A673 (cell line): ENCODE measurements at regions not wholly inside any gene's neighbourhood (a gene's known extent, or its start where the extent isn't known, plus 50 kb on each side); places are given as distances from the start of the nearest gene placed in this dataset.

ENCODE experiments used
- BruUV-seq: library from RNA; stranded (reverse); fragments of 400-500 nt; replicated peaks from 2 replicates; lab custom pipeline; 2021; lab: Mats Ljungman, UMichigan
- CTCF ChIA-PET: fragments of 300-600 bp; sonication (Branson Sonifier 250); formaldehyde crosslinking; loops from one replicate; lab custom pipeline; 2022; ENCODE audit warnings: antibody characterized with exemption; lab: Charles Lee
- POLR2A ChIA-PET: fragments of 300-600 bp; sonication (Branson Sonifier 250); formaldehyde crosslinking; loops from one replicate; lab custom pipeline; 2022; ENCODE audit warnings: antibody characterized with exemption; ENCODE audit not compliant: low non-redundant PET; lab: Charles Lee
- DNase-seq: peaks from one replicate; pipeline ENCODE4 v3.0.0-alpha.2; 2015; ENCODE audit warnings: low spot score
- H3K27ac ChIP-seq: fragments of 200-600 bp; sonication (generic); 2 replicates; pipeline ENCODE4 v1.5.1; 2016; ENCODE audit warnings: mixed run types, low read depth, mild to moderate bottlenecking, mixed read lengths, antibody characterized with exemption, low read length; ENCODE audit not compliant: poor library complexity, severe bottlenecking
- H3K27me3 ChIP-seq: fragments of 200-600 bp; sonication (generic); replicated peaks from 2 replicates; pipeline ENCODE4 v1.6.1; 2017; ENCODE audit warnings: mixed run types, low read depth, mild to moderate bottlenecking, mixed read lengths, antibody characterized with exemption, low read length; ENCODE audit not compliant: insufficient read depth, poor library complexity
- H3K36me3 ChIP-seq: fragments of 200-600 bp; sonication (generic); 2 replicates; pipeline ENCODE4 v1.6.1; 2016; ENCODE audit warnings: mixed run types, mild to moderate bottlenecking, mixed read lengths, antibody characterized with exemption, low read length; ENCODE audit not compliant: insufficient read depth, poor library complexity, severe bottlenecking
- H3K4me1 ChIP-seq: fragments of 200-600 bp; sonication (generic); 2 replicates; pipeline ENCODE4 v1.6.1; 2017; ENCODE audit warnings: mixed run types, mild to moderate bottlenecking, mixed read lengths, antibody characterized with exemption, low read length; ENCODE audit not compliant: insufficient read depth, poor library complexity, severe bottlenecking
- H3K4me3 ChIP-seq: fragments of 200-600 bp; sonication (generic); 2 replicates; pipeline ENCODE4 v1.5.1; 2016; ENCODE audit warnings: low read depth, mixed run types, mild to moderate bottlenecking, mixed read lengths, low read length; ENCODE audit not compliant: poor library complexity, severe bottlenecking
- H3K9me3 ChIP-seq: fragments of 200-600 bp; sonication (generic); 2 replicates; pipeline ENCODE4 v1.6.1; 2016; ENCODE audit warnings: mixed run types, low read depth, mild to moderate bottlenecking, mixed read lengths, antibody characterized with exemption, low read length; ENCODE audit not compliant: poor library complexity, severe bottlenecking
- EZH2 ChIP-seq: fragments of 200-600 bp; sonication (generic); IDR thresholded peaks from 2 replicates; pipeline ENCODE4 v1.6.1; 2017; ENCODE audit warnings: borderline replicate concordance, low read depth, mild to moderate bottlenecking, mixed read lengths, antibody characterized with exemption, low read length; ENCODE audit not compliant: poor library complexity, severe bottlenecking
- intact Hi-C: fragments of 100-400 bp; cut with micrococcal nuclease; formaldehyde crosslinking; loops from one replicate; pipeline ENCODE4 v1.10.0; 2022; ENCODE audit not compliant: unreplicated experiment
- TF ChIP-seq, protein P1 (sequence below): fragments of 300-800, 200-600 bp; sonication (generic); conservative IDR thresholded peaks from 2 replicates; pipeline ENCODE4 v1.5.1; 2017; ENCODE audit warnings: low read depth, mild to moderate bottlenecking, antibody characterized with exemption, low read length, moderate library complexity, mixed read lengths

DNA sequence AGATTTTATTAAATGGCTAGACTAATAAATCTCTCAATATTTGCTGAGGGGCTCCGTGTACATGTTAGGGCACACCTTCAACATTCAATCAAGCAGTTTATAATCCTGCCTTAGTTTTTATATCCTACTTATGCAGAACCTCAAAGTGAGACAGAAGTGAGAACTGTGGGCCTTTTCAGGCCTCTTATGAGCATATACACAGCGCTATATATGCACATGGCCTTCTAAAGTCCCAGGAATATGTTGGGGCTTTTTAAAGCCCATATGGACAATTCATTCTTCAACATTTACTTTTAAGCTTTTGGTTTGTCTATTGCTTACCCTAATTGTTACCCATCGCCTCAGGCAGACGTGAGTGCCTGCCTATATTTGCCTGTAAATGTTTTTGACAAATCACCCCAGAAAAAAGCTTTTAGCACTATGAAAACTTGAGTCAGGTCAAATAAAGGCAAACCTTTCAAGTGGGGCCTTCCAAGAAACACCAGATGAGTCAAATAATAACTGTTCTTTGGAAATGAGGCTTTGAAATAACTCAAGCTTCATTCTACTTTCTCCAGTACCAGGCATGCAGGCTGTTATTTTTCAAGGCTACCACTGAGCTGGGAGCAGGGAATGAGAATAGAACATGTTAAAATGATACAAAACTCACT, 58.2 kb downstream of the ESM1 start:
- no peaks in the 10 kb centered on the region for H3K4me1 ChIP-seq
- BruUV-seq: no TSS peak
- no peaks in the 10 kb centered on the region for H3K36me3 ChIP-seq
- ChIA-PET CTCF (no interaction called here), POLR2A (no interaction called here)
- peaks cover 15% of the 10 kb centered on the region for H3K27me3 ChIP-seq
- no peak for DNase-seq
- no peaks in the 10 kb centered on the region for H3K9me3 ChIP-seq
- no peak overlapping the region for H3K27ac ChIP-seq
- TF ChIP-seq, protein P1, sequence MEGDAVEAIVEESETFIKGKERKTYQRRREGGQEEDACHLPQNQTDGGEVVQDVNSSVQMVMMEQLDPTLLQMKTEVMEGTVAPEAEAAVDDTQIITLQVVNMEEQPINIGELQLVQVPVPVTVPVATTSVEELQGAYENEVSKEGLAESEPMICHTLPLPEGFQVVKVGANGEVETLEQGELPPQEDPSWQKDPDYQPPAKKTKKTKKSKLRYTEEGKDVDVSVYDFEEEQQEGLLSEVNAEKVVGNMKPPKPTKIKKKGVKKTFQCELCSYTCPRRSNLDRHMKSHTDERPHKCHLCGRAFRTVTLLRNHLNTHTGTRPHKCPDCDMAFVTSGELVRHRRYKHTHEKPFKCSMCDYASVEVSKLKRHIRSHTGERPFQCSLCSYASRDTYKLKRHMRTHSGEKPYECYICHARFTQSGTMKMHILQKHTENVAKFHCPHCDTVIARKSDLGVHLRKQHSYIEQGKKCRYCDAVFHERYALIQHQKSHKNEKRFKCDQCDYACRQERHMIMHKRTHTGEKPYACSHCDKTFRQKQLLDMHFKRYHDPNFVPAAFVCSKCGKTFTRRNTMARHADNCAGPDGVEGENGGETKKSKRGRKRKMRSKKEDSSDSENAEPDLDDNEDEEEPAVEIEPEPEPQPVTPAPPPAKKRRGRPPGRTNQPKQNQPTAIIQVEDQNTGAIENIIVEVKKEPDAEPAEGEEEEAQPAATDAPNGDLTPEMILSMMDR: no peak
- TF ChIP-seq EZH2: no peak
- intact Hi-C loops: no loop called here
- no peak overlapping the region for H3K4me3 ChIP-seq

DNA sequence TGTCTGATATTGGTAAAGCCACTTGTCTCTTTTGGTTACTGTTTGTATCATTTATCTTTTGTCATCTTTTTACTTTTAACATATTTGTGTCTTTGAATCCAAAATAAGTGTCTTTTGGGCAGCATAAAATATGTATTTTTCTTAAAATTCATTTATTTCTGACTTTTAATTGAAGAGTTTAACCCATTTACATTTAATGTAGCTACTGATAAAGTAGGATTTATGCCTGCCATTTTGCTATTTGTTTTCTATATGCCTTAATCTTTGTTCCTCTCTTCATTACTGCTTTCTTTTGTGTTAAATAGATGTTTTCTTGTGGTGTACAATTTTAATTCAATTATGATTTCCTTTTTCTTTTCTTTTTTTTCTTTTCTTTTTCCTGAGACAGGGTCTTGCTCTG, 60.9 kb downstream of the ESM1 start:
- intact Hi-C loops: no loop called here
- Histone ChIP-seq H3K27ac (no peak overlapping the region), H3K4me3 (no peak overlapping the region), H3K27me3 (peaks cover 5% of the 10 kb centered on the region), H3K4me1 (no peaks in the 10 kb centered on the region), H3K9me3 (no peaks in the 10 kb centered on the region), H3K36me3 (no peaks in the 10 kb centered on the region)
- BruUV-seq: no TSS peak
- ChIA-PET POLR2A (no interaction called here), CTCF (no interaction called here)
- no peak for DNase-seq
- TF ChIP-seq, protein P1: no peak

DNA sequence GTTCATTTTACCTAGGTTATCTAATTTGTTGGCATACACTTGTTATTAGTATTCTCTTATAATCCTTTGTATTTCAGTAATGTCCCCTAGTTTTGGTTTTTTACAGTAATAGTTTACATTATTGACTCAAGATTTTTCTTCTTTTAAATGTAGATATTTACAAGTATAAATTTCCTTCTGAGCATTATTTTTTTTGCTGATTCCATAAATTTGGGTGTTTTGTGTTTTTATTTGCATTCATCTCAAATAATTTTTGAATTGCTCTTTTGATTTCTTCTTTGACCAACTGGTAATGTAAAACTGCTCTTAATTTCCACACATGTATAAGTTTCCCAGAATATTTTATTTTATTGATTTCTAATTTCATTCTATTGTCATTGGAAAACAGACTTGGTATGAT, 68.1 kb downstream of the ESM1 start:
- no peaks in the 10 kb centered on the region for H3K36me3 ChIP-seq
- H3K9me3 ChIP-seq: no peaks in the 10 kb centered on the region
- no peak overlapping the region for H3K27ac ChIP-seq
- TF ChIP-seq EZH2: no peak
- TF ChIP-seq, protein P1: no peak
- intact Hi-C loops: no loop called here
- H3K4me3 ChIP-seq: no peak overlapping the region
- no peak for DNase-seq
- POLR2A ChIA-PET: no interaction called here
- peaks cover 46% of the 10 kb centered on the region for H3K27me3 ChIP-seq
- H3K4me1 ChIP-seq: no peaks in the 10 kb centered on the region
- CTCF ChIA-PET: no interaction called here
- no TSS peak for BruUV-seq
